ENCODE measurements at regions not wholly inside any gene's neighbourhood (a gene's known extent, or its start where the extent isn't known, plus 50 kb on each side); places are given as distances from the start of the nearest gene placed in this dataset.

DNA sequence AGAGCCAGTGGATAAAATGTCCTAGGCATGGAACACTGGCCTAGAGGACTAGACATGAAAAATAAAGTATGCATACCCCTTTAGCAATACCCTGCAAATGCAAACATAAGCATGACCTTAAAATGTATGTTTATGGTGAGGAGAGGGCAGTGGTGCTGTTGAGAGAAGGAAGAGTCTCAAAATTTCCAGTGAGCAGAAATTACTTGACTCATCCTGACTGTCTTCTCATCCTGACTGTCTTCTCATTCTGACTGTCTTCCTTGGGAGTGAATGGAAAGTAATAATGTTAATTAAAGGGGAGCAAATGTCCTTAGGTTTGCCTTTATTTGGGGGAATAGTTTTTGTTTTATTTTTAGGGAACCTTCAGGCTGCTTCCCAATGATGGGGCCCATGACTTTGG lies 121.5 kb upstream of the GALNT15 start:
- no peak for DNase-seq (ENCODE audit: low read depth)

DNA sequence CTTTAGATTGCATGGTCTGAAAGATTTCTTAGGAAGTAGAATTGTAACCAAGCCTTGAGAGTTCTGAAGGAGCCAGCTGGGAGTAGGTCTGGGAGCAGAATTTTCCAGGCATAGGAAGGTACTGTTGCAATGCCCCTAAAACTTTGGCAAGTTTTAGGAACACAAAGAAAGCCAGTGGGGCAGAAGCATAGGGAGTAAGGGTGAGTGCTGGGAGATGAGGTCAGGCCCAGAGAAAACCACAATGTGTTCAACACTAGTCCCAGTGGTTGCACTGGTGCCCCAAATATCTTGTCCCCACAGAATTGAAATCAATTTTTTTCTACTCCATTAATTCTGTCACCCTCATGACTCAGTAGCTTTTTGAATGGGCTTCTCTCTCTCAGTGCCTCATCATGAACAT lies 120.7 kb upstream of the GALNT15 start:
- DNase-seq (ENCODE audit: low read depth) = no peak

DNA sequence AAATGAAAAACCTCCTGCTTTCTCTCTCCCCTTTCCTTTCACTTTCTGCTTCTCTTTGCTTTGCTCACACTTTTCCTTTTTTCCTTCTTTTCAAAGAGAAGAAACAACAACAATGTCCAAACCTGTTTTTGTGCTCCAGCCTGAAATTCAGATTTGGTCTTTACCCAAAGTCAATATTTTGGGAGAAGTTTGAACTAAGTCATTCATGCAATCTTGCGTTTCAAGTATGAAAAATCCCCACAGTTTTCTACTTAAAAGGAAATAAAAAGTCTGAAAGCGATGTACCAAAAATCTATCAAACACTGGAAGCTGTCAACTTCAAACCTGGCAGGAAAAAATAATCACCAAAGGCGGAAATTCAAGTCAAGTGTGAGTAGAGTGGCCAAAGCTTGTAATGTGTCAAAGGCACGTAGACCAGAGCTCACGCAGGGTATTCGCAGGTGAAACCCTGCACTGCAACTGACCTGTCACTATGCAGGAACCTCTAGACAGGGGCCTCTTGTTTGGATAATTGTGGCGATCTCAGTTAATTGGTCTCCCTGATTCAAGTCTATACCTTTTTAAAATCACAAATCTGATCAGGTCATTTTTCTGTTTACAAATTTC lies 118.8 kb upstream of the GALNT15 start:
- DNase-seq (ENCODE audit: low read depth) = no peak

DNA sequence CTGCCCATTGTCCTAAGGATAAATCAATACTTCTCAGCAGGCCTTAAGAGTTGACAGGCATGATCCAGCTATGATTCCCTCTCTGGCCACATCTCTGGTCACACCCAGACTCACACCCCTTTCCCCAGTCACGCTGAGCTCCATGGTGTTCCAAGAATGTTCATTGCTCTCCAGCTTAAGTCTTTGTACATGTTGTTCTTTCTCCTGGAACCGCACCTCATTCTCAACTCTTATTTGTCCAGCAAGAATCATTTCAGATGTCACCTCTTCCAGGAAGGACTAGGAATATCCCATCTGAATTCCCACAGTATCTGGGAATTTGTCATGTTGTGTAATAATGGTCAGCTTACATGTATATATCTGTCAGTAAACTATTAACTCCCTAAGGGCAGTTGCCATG lies 118.3 kb upstream of the GALNT15 start:
- DNase-seq (ENCODE audit: low read depth) = no peak

DNA sequence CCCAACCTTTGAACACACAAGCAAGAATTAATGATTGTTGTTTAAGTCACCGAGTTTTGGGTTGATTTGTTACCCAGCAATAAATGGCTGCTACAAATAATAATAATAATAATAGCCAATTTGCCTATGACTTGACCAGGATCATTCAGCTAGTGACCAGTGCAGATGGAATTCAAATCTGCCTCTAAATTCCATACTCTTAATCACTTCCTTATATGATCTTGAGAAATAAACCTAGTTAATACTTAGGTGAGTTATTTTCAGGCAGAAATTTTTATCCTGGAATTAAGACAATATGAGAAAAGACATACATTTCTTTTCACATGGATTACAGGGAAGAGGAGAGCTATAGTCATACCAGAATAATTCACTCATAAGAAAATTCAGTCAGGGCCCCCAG lies 116.0 kb upstream of the GALNT15 start:
- no peak for DNase-seq (ENCODE audit: low read depth)

DNA sequence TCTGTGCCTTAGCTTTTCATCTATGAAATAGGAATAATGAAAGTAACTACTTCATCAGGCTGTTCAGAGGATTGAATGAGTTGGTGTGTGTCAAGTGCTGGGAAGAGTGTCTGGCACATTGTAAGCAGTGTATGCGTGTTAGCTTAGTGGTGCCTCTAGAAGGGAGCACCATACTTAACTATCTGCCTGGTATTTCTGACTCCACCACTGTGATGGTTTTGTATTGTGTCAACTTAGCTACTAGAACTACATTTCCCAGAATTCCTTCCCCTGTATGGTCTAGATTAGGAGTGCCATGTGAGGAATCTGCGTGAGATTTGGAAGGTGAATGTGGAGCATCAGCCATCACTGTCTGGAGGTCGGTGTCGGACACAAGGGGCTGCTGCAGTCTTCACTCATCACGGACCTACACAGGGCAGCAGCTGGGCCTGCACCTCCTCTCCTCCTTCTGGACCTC lies 115.4 kb upstream of the GALNT15 start:
- DNase-seq (ENCODE audit: low read depth) = no peak

DNA sequence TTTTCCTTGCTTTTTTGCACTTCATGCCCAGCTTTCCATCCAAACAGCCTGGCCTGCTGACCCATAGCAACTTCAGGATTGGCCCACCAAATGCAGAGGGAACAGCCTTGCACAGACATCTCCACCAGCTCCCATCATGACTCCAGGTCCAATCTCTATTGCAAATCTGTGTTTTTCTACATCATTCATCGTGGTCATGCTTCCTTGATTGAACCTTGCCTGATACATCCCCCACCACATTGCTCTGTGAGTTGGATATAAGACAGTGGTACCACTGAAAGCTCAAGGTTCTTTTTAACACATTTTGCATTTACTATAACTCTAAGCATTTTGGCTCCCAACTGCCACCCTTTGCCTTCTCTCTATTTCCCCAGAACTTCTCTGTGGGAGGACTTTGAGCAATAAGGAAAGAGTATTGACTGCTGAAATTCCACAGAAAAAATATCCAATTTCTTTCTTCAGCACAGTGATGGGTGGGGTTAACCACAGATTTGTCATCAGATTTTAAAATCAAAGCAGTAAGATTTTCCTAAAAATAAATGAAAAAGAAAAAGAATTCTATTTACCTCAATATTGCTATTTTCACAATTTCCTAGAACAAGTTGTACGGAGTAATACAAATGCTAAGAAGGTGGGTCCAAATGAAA lies 114.6 kb upstream of the GALNT15 start:
- no peak for DNase-seq (ENCODE audit: low read depth)

DNA sequence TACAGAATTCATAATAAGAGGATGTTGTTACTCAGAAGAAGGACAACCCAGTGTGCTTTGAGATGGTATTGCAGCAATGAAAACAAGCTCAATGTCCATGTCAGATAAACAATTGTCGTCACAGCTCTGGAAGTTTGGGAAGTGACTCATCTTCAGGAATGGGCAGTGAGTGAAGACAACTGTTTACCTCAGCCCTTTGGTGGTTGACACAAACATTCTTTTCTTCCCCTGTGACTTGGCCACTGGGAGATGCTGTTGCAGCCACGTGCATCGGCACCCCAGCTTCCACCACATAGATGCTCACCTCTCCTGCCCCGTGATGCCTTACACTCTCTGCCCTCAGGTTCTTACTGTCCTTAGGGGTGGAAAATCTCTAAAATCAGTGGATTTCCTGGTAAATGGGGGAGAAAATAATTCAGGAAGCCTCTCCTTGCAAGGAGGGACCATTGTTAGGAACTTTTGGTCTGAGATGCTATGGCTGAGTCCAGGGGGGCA lies 114.1 kb upstream of the GALNT15 start:
- peak; percentile 99 for DNase-seq (ENCODE audit: low read depth)

DNA sequence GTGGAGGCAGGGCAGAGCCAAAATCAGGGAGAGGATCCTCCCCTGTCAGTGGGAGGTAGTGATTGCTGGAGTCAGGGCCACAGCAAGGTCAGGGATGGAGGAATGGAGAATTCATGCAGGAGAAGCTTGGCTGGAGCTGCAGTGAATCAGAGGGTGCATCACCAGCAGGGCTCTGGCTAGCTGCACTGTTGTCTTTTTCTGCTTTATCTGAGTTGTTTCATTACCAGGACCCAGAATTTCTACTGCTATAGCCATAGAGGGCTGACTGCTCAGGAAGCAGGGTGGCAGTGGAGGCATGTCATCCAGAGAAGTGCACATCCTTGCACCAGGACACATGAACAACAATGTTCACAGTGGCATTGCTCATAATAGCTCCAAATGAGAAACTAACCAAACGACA lies 113.5 kb upstream of the GALNT15 start:
- peak; percentile 85 for DNase-seq (ENCODE audit: low read depth)

DNA sequence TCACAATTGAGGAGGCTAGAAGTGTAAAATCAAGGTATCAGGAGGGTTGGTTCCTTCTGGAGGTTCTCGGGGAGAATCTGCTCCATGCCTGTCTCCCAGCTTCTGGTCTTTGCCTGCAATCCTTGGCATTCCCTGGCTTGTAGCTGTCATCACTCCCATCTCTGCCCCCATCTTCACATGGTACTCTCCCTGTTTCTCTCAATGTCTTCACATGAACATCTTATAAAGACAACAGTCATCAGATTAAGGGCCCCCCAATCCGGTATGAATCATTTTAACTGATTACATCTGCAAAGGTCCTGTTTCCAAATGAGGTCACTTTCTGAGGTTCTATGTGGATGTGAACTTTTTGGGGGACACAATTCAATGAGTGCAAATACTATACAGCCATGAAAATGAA lies 113.0 kb upstream of the GALNT15 start:
- DNase-seq (ENCODE audit: low read depth) = no peak

DNA sequence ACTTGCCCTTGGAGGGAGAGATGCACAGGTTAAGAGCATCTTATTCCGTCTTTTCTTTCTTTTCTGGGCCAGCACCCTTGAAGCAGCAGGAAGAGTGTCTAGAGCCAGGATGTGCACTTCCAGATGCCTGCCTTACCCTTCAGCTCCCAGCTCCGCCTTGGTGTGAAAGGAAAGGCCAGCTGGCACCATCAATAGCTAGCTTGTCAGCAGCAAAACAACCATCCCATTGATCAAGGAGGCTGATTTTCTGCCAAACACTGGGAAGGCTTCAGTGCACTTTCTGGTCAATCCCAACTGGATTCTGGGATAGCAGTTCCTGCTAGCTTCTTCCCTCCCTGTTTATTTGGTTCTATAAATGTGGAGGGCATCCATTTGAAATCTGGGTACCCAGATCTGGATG lies 110.9 kb upstream of the GALNT15 start:
- DNase-seq (ENCODE audit: low read depth) = peak; percentile 43

DNA sequence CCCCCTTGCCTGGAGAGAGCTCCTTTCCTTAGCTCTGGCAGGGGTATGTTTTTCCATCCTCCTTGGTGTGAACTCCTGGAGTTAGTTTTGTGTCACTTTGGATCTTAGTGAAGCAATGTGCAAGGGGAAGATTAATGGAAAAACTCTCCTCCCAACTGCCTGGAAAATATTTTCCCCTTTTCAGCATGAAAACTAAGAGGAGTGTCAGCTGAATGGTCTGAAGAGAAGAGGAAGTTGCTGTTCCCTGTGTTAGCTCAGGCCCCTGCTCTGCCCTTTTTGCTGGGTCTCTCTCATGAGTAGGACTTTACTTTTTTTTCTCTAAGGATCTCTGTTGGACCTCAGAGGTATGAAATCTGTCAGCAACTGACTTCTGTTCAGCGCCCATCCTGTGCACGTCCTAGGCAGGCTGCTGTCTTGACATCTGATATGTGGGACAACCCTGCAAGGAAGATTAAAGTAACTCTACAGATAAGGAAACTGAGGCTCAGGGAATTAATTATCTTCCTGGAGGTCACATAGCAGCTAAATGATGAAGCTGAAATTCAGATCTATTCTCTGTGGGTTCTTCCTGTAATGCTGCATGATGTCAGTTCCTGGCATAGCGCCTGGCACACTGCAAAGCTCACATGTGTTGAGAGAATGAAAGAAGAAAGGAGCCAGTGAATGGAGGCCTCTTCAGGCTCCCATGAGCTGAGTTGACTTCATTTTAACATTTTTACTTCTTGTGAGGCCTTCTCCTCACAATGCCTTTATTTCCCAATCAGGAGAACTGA lies 109.7 kb upstream of the GALNT15 start:
- DNase-seq (ENCODE audit: low read depth) = peak; percentile 93

DNA sequence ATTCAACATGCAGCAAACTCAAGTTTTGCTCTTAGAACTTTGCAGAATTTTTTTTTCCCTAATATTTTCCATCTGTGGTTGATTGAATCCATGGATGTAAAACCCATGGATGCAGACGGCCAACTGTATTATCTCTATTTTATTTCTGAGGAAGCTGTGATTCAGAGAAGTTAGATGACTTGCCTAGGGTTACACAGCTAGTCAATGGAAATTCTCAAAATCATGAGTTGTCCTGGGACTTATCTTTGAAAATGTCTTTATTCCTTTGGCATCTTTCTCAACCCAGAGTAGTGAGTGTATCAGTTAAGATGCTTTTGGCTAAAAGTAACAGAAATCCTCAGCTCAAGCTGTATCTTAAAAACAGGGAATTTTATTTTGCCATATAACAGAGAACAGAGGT lies 107.9 kb upstream of the GALNT15 start:
- no peak for DNase-seq (ENCODE audit: low read depth)

DNA sequence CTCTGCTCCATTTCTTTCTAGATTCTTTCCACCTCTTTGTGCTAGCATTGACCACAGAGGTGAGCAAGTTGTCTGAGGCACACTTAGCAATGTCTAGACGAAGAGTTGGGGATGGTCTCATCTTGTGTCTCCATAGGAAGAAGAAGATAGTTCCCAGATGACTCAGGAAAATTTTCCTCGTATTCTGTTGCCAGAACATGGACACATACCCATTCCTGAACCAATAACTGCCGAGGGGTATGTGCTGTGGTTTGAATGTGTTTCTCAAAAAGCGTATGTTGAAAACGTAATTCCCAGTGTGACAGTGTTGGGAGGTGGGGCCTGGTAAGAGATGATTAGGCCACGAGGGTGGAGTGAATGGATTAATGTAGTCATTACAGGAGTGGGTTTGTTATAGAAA lies 107.5 kb upstream of the GALNT15 start:
- peak; percentile 97 for DNase-seq (ENCODE audit: low read depth)

DNA sequence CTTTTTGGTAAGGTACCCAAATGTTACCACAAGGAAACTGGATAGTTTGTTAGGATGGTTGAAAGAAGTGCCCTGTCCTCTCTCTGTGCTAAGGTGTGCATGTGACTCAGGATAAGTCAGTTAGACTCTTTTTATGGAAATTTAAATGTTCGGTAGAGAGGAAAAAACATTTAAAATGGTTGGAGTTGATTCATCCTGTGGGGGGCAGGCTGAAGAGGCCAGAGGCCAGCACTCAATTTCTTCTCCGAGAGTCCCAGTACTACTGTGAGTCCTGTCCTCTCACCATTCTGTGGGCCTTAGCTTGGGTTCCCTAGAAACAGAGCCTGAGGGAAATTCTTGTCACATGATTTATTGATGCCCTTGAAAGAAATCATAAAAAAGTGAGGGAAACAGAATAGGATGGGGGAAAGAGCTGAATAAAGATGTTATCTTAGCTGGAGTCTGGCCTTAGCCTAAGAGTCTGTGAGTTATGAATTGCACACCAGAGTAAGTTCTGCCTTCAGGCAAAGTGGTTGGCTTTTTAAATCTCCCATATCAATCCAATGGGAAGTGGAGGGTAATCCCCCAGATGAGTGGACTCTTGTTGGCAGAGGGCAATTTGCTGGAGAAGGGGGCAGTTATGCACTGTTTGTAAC lies 106.5 kb upstream of the GALNT15 start:
- DNase-seq (ENCODE audit: low read depth) = peak; percentile 98

DNA sequence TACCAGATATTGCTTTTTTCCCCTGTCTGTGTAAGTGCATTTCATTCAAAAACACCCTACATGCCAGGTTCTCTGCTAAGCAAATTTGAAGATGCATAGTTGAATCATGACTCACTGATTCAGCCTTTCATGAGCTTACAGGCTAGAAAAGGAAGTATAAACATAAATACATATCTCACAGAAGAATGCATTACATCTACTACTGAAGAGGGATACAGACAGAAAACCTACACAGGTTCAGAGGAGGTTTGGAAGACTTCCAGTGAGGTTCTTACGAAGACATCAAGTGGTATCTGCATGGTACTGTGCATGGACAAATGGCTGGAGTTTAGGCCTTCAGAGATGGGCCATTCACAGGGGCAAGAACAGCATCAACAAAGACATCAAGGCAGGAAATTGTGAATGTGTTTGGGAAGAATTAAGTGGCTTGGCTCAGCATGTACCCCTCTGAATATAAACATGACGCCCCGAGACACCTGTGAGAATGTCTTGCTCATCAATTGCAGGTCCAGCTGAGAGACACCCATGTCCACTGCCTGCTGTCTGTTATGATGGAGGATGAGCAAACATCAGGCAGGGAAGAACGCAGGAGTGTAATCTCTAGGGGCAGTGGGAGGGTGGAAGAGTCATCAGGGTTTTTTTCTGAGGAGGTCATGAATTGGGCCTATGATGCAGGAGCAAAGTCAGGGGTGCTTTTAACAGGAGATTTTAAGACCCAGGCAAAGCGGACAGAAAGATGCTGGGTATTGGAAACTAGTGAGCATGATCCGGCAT lies 105.1 kb upstream of the GALNT15 start:
- peak; percentile 86 for DNase-seq (ENCODE audit: low read depth)

DNA sequence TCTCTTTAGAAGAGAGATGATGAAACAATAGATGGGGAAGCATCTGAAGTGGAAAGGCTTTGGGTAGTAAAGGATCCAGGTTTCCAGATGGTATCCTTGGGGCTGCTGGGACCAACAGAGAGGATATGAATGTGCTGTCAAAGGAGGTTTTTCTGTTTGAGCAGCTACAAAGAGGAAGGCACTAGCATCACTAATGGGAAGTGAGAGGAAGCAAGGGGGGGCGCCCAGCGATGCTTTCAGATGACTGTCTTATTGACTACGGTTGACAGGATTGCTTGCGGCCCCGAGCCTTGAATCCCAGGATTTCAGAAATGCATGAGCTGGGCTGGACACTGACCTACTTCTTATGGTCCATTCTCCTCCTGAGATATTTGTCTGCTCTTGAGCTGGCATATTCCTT lies 103.8 kb upstream of the GALNT15 start:
- DNase-seq (ENCODE audit: low read depth) = no peak

DNA sequence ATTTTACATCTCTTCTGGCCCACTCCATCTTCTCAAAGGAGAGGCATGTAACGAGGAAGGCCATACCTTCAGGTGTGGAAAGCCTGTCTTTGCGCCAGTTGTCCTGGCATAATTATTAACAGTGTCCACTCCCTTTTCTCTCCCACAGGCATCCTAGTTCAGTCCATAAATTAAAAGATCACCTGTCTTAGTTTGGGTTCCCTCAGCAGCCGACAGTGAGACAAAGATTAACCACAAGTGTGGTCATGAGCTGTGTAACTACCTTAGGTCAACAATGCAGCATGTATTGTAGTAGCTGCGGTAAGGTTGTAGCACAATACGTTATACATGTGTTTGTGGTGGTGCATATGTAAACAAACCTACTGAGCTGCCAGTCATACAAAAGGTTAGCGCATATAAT lies 103.3 kb upstream of the GALNT15 start:
- DNase-seq (ENCODE audit: low read depth) = no peak

DNA sequence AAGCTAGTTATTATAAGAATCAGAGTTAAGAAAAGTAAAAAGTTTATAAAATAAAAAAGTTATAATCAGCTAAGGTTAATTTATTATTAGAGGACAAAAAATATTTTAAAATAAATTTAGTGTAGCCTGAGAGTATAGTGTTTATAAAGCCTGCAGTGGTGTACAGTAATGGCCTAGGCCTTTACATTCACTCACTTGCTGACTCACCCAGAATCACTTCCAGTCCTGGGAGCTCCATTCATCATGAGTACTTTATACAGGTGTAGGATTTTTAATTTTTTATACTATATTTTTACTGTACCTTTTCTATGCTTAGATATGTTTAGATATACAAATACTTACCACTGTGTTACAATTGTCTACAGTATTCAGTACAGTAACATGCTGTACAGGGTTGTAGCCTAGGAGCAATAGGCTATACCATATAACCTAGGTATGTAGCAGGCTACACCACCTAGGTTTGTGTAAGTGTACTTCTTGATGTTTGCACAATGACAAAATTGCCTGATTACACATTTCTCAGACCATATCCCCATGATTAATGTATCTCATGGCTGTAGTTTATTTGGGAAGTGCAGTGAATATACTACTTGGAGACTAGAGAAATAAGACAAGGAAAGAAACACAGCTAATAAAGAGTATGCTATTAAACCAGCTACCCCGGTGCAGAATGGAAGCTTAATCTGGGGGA lies 101.9 kb upstream of the GALNT15 start:
- no peak for DNase-seq (ENCODE audit: low read depth)

DNA sequence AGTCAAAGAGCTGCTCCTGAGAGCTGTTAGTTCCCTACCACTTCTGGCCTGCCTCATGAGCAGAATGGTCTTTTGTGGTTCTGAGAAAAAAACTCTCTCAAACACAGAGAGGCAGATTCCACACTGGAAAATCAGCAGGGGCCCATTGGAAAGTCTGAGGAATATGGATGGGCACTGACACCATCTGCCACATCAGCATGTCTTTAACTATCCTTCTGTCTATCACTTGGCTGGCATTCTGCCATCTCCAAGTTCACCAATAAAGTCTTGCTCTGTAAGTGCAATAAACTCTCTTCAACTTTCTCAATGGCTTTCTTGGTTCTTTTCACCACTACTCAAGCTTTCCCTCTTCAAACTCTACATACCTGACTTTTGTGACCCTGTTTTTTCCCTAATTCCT lies 101.3 kb upstream of the GALNT15 start:
- DNase-seq (ENCODE audit: low read depth) = peak; percentile 46

Measured in RPMI7951 (cell line).